Neural cell (in vitro differentiated cells): ENCODE measurements at regions not wholly inside any gene's neighbourhood (a gene's known extent, or its start where the extent isn't known, plus 50 kb on each side); places are given as distances from the start of the nearest gene placed in this dataset.

Source experiments
- EP300 ChIP-seq: fragments of 450-650 bp; conservative IDR thresholded peaks from 2 replicates; pipeline ENCODE4 v1.6.1; 2014; ENCODE audit warnings: antibody characterized with exemption, mild to moderate bottlenecking, moderate library complexity; ENCODE audit not compliant: poor library complexity, severe bottlenecking
- EZH2 ChIP-seq: fragments of 200-600, 300-800 bp; shearing (Covaris generic), sonication (generic); IDR thresholded peaks from 2 replicates; pipeline ENCODE4 v1.6.1; 2014; ENCODE audit warnings: antibody characterized with exemption, low read length, borderline replicate concordance, mild to moderate bottlenecking; ENCODE audit not compliant: insufficient read depth, poor library complexity, severe bottlenecking
- POLR2AphosphoS5 ChIP-seq: IDR thresholded peaks from 2 replicates; pipeline ENCODE4 v1.6.1; 2012
- RAD21 ChIP-seq: fragments of 450-650 bp; conservative IDR thresholded peaks from 2 replicates; pipeline ENCODE4 v1.6.1; 2014; ENCODE audit warnings: antibody characterized with exemption, mild to moderate bottlenecking, moderate library complexity
- TAF1 ChIP-seq: IDR thresholded peaks from 2 replicates; pipeline ENCODE4 v1.6.1; 2012; ENCODE audit warnings: low read depth
- TF ChIP-seq, protein P1 (sequence below): fragments of 450-650 bp; IDR thresholded peaks from 2 replicates; pipeline ENCODE4 v1.5.1; 2014; ENCODE audit warnings: antibody characterized with exemption, mild to moderate bottlenecking, moderate library complexity; ENCODE audit not compliant: poor library complexity, severe bottlenecking
- TF ChIP-seq, protein P2 (sequence below): IDR thresholded peaks from 2 replicates; pipeline ENCODE4 v1.6.1; 2012; ENCODE audit warnings: borderline replicate concordance

DNA sequence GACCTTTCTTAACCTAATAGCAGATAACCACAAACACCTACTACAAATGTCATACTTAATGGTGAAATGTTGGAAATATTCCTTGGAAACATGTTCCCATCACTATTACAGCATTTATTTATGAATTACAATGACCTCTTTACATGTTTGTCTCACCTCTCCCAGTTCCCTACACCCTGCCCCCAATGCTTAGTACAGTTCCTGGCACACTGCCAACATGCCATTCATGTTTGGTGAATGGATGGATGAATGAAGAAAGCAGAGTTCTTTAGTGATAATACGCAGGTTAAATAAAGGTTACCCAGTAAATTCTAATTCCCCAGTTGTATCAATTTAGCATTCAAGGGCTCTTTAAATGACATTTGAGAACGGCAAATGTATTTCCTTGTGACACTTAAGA is 259.9 kb upstream of the ATP11B start:
- no peak for TF ChIP-seq POLR2AphosphoS5
- TF ChIP-seq, protein P1, sequence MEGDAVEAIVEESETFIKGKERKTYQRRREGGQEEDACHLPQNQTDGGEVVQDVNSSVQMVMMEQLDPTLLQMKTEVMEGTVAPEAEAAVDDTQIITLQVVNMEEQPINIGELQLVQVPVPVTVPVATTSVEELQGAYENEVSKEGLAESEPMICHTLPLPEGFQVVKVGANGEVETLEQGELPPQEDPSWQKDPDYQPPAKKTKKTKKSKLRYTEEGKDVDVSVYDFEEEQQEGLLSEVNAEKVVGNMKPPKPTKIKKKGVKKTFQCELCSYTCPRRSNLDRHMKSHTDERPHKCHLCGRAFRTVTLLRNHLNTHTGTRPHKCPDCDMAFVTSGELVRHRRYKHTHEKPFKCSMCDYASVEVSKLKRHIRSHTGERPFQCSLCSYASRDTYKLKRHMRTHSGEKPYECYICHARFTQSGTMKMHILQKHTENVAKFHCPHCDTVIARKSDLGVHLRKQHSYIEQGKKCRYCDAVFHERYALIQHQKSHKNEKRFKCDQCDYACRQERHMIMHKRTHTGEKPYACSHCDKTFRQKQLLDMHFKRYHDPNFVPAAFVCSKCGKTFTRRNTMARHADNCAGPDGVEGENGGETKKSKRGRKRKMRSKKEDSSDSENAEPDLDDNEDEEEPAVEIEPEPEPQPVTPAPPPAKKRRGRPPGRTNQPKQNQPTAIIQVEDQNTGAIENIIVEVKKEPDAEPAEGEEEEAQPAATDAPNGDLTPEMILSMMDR: no peak
- TF ChIP-seq EP300: no peak
- no peak for TF ChIP-seq TAF1
- no peak for TF ChIP-seq RAD21
- TF ChIP-seq EZH2: no peak
- TF ChIP-seq, protein P2, sequence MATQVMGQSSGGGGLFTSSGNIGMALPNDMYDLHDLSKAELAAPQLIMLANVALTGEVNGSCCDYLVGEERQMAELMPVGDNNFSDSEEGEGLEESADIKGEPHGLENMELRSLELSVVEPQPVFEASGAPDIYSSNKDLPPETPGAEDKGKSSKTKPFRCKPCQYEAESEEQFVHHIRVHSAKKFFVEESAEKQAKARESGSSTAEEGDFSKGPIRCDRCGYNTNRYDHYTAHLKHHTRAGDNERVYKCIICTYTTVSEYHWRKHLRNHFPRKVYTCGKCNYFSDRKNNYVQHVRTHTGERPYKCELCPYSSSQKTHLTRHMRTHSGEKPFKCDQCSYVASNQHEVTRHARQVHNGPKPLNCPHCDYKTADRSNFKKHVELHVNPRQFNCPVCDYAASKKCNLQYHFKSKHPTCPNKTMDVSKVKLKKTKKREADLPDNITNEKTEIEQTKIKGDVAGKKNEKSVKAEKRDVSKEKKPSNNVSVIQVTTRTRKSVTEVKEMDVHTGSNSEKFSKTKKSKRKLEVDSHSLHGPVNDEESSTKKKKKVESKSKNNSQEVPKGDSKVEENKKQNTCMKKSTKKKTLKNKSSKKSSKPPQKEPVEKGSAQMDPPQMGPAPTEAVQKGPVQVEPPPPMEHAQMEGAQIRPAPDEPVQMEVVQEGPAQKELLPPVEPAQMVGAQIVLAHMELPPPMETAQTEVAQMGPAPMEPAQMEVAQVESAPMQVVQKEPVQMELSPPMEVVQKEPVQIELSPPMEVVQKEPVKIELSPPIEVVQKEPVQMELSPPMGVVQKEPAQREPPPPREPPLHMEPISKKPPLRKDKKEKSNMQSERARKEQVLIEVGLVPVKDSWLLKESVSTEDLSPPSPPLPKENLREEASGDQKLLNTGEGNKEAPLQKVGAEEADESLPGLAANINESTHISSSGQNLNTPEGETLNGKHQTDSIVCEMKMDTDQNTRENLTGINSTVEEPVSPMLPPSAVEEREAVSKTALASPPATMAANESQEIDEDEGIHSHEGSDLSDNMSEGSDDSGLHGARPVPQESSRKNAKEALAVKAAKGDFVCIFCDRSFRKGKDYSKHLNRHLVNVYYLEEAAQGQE: no peak
